ENCODE measurements at regions not wholly inside any gene's neighbourhood (a gene's known extent, or its start where the extent isn't known, plus 50 kb on each side); places are given as distances from the start of the nearest gene placed in this dataset.

GRCh38 chr14:62599616-62600385 is 445.5 kb downstream of the KCNH5 start:
- TF ChIP-seq CTCF (IDR thresholded peaks at IDR 0.05) (no peak), POLR2A (IDR thresholded peaks at IDR 0.05) (no peak)

All from body of pancreas (tissue), 4 donors.